IMR-90 (cell line): ENCODE measurements at regions not wholly inside any gene's neighbourhood (a gene's known extent, or its start where the extent isn't known, plus 50 kb on each side); places are given as distances from the start of the nearest gene placed in this dataset.

Experiments used
- ATAC-seq: fragments of 200-7000 bp; cut with Tn5 transposase; 2 replicates; pipeline ENCODE4 v1.9.1; 2020; ENCODE audit warnings: low read depth, mild to moderate bottlenecking, moderate library complexity
- BruUV-seq: library from RNA; stranded (reverse); fragments of 400-500 nt; replicated peaks from 2 replicates; lab custom pipeline; 2021; lab: Mats Ljungman, UMichigan
- CTCF ChIA-PET: fragments of 300-600 bp; formaldehyde crosslinking; extraction: SDS; loops from one replicate; lab custom pipeline; 2021; ENCODE audit warnings: antibody characterized with exemption; lab: Yijun Ruan, JAX
- POLR2A ChIA-PET: fragments of 300-600 bp; sonication (Branson Sonifier 250); formaldehyde crosslinking; loops from one replicate; lab custom pipeline; 2022; ENCODE audit warnings: antibody characterized with exemption; ENCODE audit not compliant: unreplicated experiment; lab: Charles Lee
- DNase-seq: peaks from one replicate; pipeline ENCODE4 v3.0.0; 2013
- H2AFZ ChIP-seq: replicated peaks from 2 replicates; pipeline ENCODE3; 2013; ENCODE audit warnings: low read length, mild to moderate bottlenecking; ENCODE audit not compliant: poor library complexity
- H2AK5ac ChIP-seq: 2 replicates; pipeline ENCODE4 v1.6.1; 2013; ENCODE audit warnings: low read depth, low read length, inconsistent platforms
- H2AK9ac ChIP-seq: replicated peaks from 2 replicates; pipeline ENCODE3; 2013; ENCODE audit warnings: mild to moderate bottlenecking, low read depth, low read length, moderate library complexity; ENCODE audit not compliant: poor library complexity
- H2BK120ac ChIP-seq: 2 replicates; pipeline ENCODE4 v1.6.1; 2013; ENCODE audit warnings: low read depth, low read length, inconsistent platforms
- H2BK15ac ChIP-seq: 3 replicates; pipeline ENCODE4 v1.6.1; 2013; ENCODE audit warnings: low read depth, low read length, inconsistent platforms
- H2BK20ac ChIP-seq: 2 replicates; pipeline ENCODE4 v1.6.1; 2013; ENCODE audit warnings: low read depth, mild to moderate bottlenecking, inconsistent platforms, low read length, moderate library complexity
- H2BK5ac ChIP-seq: 2 replicates; pipeline ENCODE4 v1.6.1; 2013; ENCODE audit warnings: mild to moderate bottlenecking, low read depth, low read length, inconsistent platforms; ENCODE audit not compliant: poor library complexity, severe bottlenecking
- H3K14ac ChIP-seq: replicated peaks from 2 replicates; pipeline ENCODE4 v1.6.1; 2013; ENCODE audit warnings: low read depth, low read length, inconsistent platforms
- H3K18ac ChIP-seq: 2 replicates; pipeline ENCODE4 v1.6.1; 2013; ENCODE audit warnings: low read depth, low read length, control low read depth
- H3K23ac ChIP-seq: 2 replicates; pipeline ENCODE4 v1.6.1; 2013; ENCODE audit warnings: low read depth, low read length, inconsistent platforms
- H3K27ac ChIP-seq: 2 replicates; pipeline ENCODE4 v1.5.1; 2013; ENCODE audit warnings: mild to moderate bottlenecking, control low read depth, low read length; ENCODE audit not compliant: insufficient read depth
- H3K27me3 ChIP-seq: 2 replicates; pipeline ENCODE4 v1.6.1; 2013; ENCODE audit warnings: low read length; ENCODE audit not compliant: control insufficient read depth, insufficient read depth
- H3K36me3 ChIP-seq: 2 replicates; pipeline ENCODE4 v1.6.1; 2013; ENCODE audit warnings: low read length, mixed read lengths; ENCODE audit not compliant: control insufficient read depth, insufficient read depth
- H3K4ac ChIP-seq: 2 replicates; pipeline ENCODE4 v1.6.1; 2013; ENCODE audit warnings: low read depth, low read length, inconsistent platforms
- H3K4me1 ChIP-seq: 2 replicates; pipeline ENCODE4 v1.6.1; 2013; ENCODE audit warnings: low read length, mixed read lengths; ENCODE audit not compliant: control insufficient read depth, insufficient read depth
- H3K4me2 ChIP-seq: 2 replicates; pipeline ENCODE4 v1.6.1; 2013; ENCODE audit warnings: low read depth, mild to moderate bottlenecking, control low read depth, low read length, moderate library complexity
- H3K4me3 ChIP-seq: 2 replicates; pipeline ENCODE4 v1.5.1; 2013; ENCODE audit warnings: low read depth, mild to moderate bottlenecking, control low read depth, low read length, moderate library complexity; ENCODE audit not compliant: insufficient read depth
- H3K56ac ChIP-seq: 2 replicates; pipeline ENCODE4 v1.6.1; 2013; ENCODE audit warnings: low read length, inconsistent platforms; ENCODE audit not compliant: insufficient read depth; ENCODE audit errors: extremely low read depth
- H3K79me1 ChIP-seq, 2 experiments: 2 replicates each; pipeline ENCODE4 v1.6.1; 2013; ENCODE audit warnings: low read length in 2 of 2, inconsistent platforms in 1 of 2, low read depth in 1 of 2
- H3K9ac ChIP-seq: 2 replicates; pipeline ENCODE4 v1.6.1; 2013; ENCODE audit warnings: low read depth, low read length, control low read depth
- H3K9me1 ChIP-seq: 2 replicates; pipeline ENCODE4 v1.6.1; 2013; ENCODE audit warnings: low read length, inconsistent platforms; ENCODE audit not compliant: insufficient read depth
- H3K9me3 ChIP-seq: 2 replicates; pipeline ENCODE4 v1.6.1; 2013; ENCODE audit warnings: low read length; ENCODE audit not compliant: control insufficient read depth, insufficient read depth
- H4K20me1 ChIP-seq: 2 replicates; pipeline ENCODE4 v1.6.1; 2013; ENCODE audit warnings: low read length, inconsistent platforms; ENCODE audit not compliant: insufficient read depth
- H4K5ac ChIP-seq: 2 replicates; pipeline ENCODE4 v1.6.1; 2013; ENCODE audit warnings: mild to moderate bottlenecking, low read depth, low read length, control low read depth
- H4K8ac ChIP-seq, 2 experiments: 2 replicates each; pipeline ENCODE4 v1.6.1; 2013; ENCODE audit warnings: low read depth in 2 of 2, low read length in 2 of 2, control low read depth in 1 of 2, inconsistent platforms in 1 of 2
- H4K91ac ChIP-seq: 2 replicates; pipeline ENCODE4 v1.6.1; 2013; ENCODE audit warnings: low read depth, low read length, inconsistent platforms; ENCODE audit not compliant: insufficient read depth
- BHLHE40 ChIP-seq: fragments of 150-350 bp; IDR thresholded peaks from 2 replicates; pipeline ENCODE4 v1.6.1; 2016; ENCODE audit warnings: mild to moderate bottlenecking, low read depth, low read length
- CEBPB ChIP-seq: IDR thresholded peaks from 2 replicates; pipeline ENCODE4 v1.6.1; 2012; ENCODE audit warnings: low read depth, low read length, improper control_type of control experiment
- CHD1 ChIP-seq: IDR thresholded peaks from 2 replicates; pipeline ENCODE4 v1.6.1; 2012; ENCODE audit warnings: low read depth, low read length, improper control_type of control experiment
- CTCF ChIP-seq: conservative IDR thresholded peaks from 2 replicates; pipeline ENCODE4 v1.5.1; 2012; ENCODE audit warnings: mild to moderate bottlenecking, low read depth, low read length, improper control_type of control experiment
- ELK1 ChIP-seq: fragments of 150-350 bp; IDR thresholded peaks from 2 replicates; pipeline ENCODE4 v1.6.1; 2016; ENCODE audit warnings: low read depth, mild to moderate bottlenecking, low read length, moderate library complexity, borderline replicate concordance
- FOS ChIP-seq: fragments of 150-350 bp; IDR thresholded peaks from 2 replicates; pipeline ENCODE4 v1.6.1; 2016; ENCODE audit warnings: low read depth, low read length
- MAFK ChIP-seq: IDR thresholded peaks from 2 replicates; pipeline ENCODE4 v1.6.1; 2012; ENCODE audit warnings: low read depth, low read length, improper control_type of control experiment
- MAZ ChIP-seq: IDR thresholded peaks from 2 replicates; pipeline ENCODE4 v1.6.1; 2012; ENCODE audit warnings: low read depth, mild to moderate bottlenecking, low read length, improper control_type of control experiment, moderate library complexity, borderline replicate concordance
- MXI1 ChIP-seq: IDR thresholded peaks from 2 replicates; pipeline ENCODE4 v1.6.1; 2012; ENCODE audit warnings: low read depth, mild to moderate bottlenecking, low read length, moderate library complexity, borderline replicate concordance
- NFE2L2 ChIP-seq: fragments of 150-350 bp; IDR thresholded peaks from 2 replicates; pipeline ENCODE4 v1.6.1; 2016; ENCODE audit warnings: low read depth, mild to moderate bottlenecking, low read length
- POLR2A ChIP-seq: IDR thresholded peaks from 2 replicates; pipeline ENCODE4 v1.6.1; 2012; ENCODE audit warnings: mild to moderate bottlenecking, low read depth, low read length
- RAD21 ChIP-seq: IDR thresholded peaks from 2 replicates; pipeline ENCODE4 v1.6.1; 2012; ENCODE audit warnings: low read length, improper control_type of control experiment
- RCOR1 ChIP-seq: IDR thresholded peaks from 2 replicates; pipeline ENCODE4 v1.6.1; 2012; ENCODE audit warnings: mild to moderate bottlenecking, low read length, improper control_type of control experiment; ENCODE audit not compliant: insufficient replicate concordance
- RFX5 ChIP-seq: IDR thresholded peaks from 2 replicates; pipeline ENCODE4 v1.8.0; 2012; ENCODE audit warnings: low read depth, mild to moderate bottlenecking, low read length, moderate library complexity
- SMC3 ChIP-seq: fragments of 150-350 bp; IDR thresholded peaks from 2 replicates; pipeline ENCODE4 v1.6.1; 2016; ENCODE audit warnings: low read depth, mild to moderate bottlenecking, antibody characterized with exemption, low read length, moderate library complexity
- USF2 ChIP-seq: fragments of 150-350 bp; IDR thresholded peaks from 2 replicates; pipeline ENCODE4 v1.6.1; 2017; ENCODE audit warnings: mild to moderate bottlenecking, antibody characterized with exemption, low read length, low read depth
- dilution Hi-C: fragments of 300-500 bp; cut with HindIII; formaldehyde crosslinking; loops from one replicate; pipeline ENCODE4 v1.14.3; 2018; ENCODE audit warnings: low sequenced_read_pairs; ENCODE audit not compliant: unreplicated experiment
- in situ Hi-C: fragments of 300-500 bp; cut with MboI; formaldehyde crosslinking; loops from 3 replicates; pipeline ENCODE4 v1.14.3; 2019; ENCODE audit warnings: low sequenced_read_pairs, inconsistent platforms, mixed read lengths
- intact Hi-C: fragments of 100-400 bp; cut with micrococcal nuclease; formaldehyde crosslinking; loops from 2 replicates; pipeline ENCODE4 v1.10.0; 2022

- Histone ChIP-seq H3K4me1 (peaks cover 3% of the 10 kb centered on the region), H4K5ac (no peak overlapping the region), H3K9ac (no peak overlapping the region), H2BK5ac (no peak overlapping the region), H2AK5ac (no peak overlapping the region), H3K27me3 (no peaks in the 10 kb centered on the region), H2AFZ (no peak overlapping the region), H3K4me2 (no peak overlapping the region), H2BK15ac (no peak overlapping the region), H3K14ac (no peak overlapping the region), H2BK120ac (no peak overlapping the region), H3K4me3 (no peak overlapping the region), H3K9me1 (no peaks in the 10 kb centered on the region), H4K20me1 (no peaks in the 10 kb centered on the region), H3K18ac (no peak overlapping the region), H3K79me1 (no peaks in the 10 kb centered on the region), H3K4ac (no peak overlapping the region), H4K91ac (no peak overlapping the region), H3K56ac (no peak overlapping the region), H3K27ac (no peak overlapping the region), H2AK9ac (no peak overlapping the region), H3K23ac (no peak overlapping the region), H4K8ac (no peak overlapping the region), H3K36me3 (no peaks in the 10 kb centered on the region), H3K9me3 (no peaks in the 10 kb centered on the region), H2BK20ac (no peak overlapping the region)
- dilution Hi-C loops (no loop called here), intact Hi-C loops (no loop called here), in situ Hi-C loops (no loop called here)
- POLR2A ChIA-PET, result no interaction called here
- BruUV-seq, result no TSS peak
- DNase-seq (no peak), ATAC-seq (no peak)
- CTCF ChIA-PET, result no interaction called here
- TF ChIP-seq CHD1 (no peak), CEBPB (no peak), ELK1 (no peak), MAFK (no peak), NFE2L2 (no peak), RFX5 (no peak), SMC3 (no peak), RAD21 (no peak), CTCF (no peak), POLR2A (no peak), FOS (no peak), USF2 (no peak), MXI1 (no peak), BHLHE40 (no peak), RCOR1 (no peak), MAZ (no peak)
These were observed 208.4 kb upstream of the ADAMTS9 start for GRCh38 chr3:64895991-64896895.
